Endodermal cell (in vitro differentiated cells): ENCODE measurements at regions not wholly inside any gene's neighbourhood (a gene's known extent, or its start where the extent isn't known, plus 50 kb on each side); places are given as distances from the start of the nearest gene placed in this dataset.
A peak's percentile ranks its signal among the peaks of the same experiment; 100 is the strongest.

Experiments used
- DNase-seq: peaks from one replicate; pipeline ENCODE4 v3.0.0-alpha.2; 2017
- H3K27ac ChIP-seq: 2 replicates; pipeline ENCODE4 v1.5.1; 2013; ENCODE audit warnings: mild to moderate bottlenecking, low read depth, low read length, moderate library complexity
- H3K27me3 ChIP-seq: 2 replicates; pipeline ENCODE4 v1.6.1; 2013; ENCODE audit warnings: mild to moderate bottlenecking, low read length, moderate library complexity; ENCODE audit not compliant: insufficient read depth, control insufficient read depth, poor library complexity, severe bottlenecking
- H3K36me3 ChIP-seq: 2 replicates; pipeline ENCODE4 v1.7.0; 2013; ENCODE audit warnings: mild to moderate bottlenecking, low read length, moderate library complexity; ENCODE audit not compliant: control insufficient read depth, insufficient read depth
- H3K4me1 ChIP-seq: one replicate; pipeline ENCODE4 v1.7.0; 2013; ENCODE audit warnings: low read length; ENCODE audit not compliant: control insufficient read depth, insufficient read depth
- H3K4me3 ChIP-seq: 2 replicates; pipeline ENCODE4 v1.5.1; 2013; ENCODE audit warnings: mild to moderate bottlenecking, low read length, moderate library complexity
- H3K9ac ChIP-seq: 2 replicates; pipeline ENCODE4 v1.6.1; 2013; ENCODE audit warnings: mild to moderate bottlenecking, low read length, moderate library complexity; ENCODE audit not compliant: poor library complexity, severe bottlenecking; ENCODE audit errors: extremely low read depth
- H3K9me3 ChIP-seq: 2 replicates; pipeline ENCODE4 v1.6.1; 2013; ENCODE audit warnings: mild to moderate bottlenecking, low read length, moderate library complexity; ENCODE audit not compliant: control insufficient read depth
- H3K27ac Mint-ChIP-seq: 2 replicates; pipeline ENCODE4 v1.8.0; 2020; ENCODE audit warnings: mixed read lengths
- H3K27me3 Mint-ChIP-seq: 2 replicates; pipeline ENCODE4 v1.8.0; 2021; ENCODE audit warnings: mild to moderate bottlenecking, mixed read lengths; ENCODE audit not compliant: insufficient read depth
- H3K36me3 Mint-ChIP-seq: 2 replicates; pipeline ENCODE4 v1.8.0; 2020; ENCODE audit warnings: low read depth, mixed read lengths
- H3K4me1 Mint-ChIP-seq: 2 replicates; pipeline ENCODE4 v1.8.0; 2020; ENCODE audit warnings: mixed read lengths
- H3K4me3 Mint-ChIP-seq: 2 replicates; pipeline ENCODE4 v1.8.0; 2020; ENCODE audit warnings: mild to moderate bottlenecking, moderate library complexity, mixed read lengths
- H3K9me3 Mint-ChIP-seq: 2 replicates; pipeline ENCODE4 v1.8.0; 2020; ENCODE audit warnings: mild to moderate bottlenecking, mixed read lengths
- CTCF ChIP-seq: fragments of 200-600 bp; sonication (generic); conservative IDR thresholded peaks from 2 replicates; pipeline ENCODE4 v1.5.0; 2021; ENCODE audit warnings: antibody characterized with exemption, mild to moderate bottlenecking
- WGBS, 2 experiments: methylation state at CpG; one replicate each; pipeline versions ENCODE4 v1.1.5 to v1.1.7; 2013; ENCODE audit warnings: missing lambda C conversion rate in 2 of 2, mixed read lengths in 1 of 2; ENCODE audit not compliant: insufficient coverage in 1 of 2, insufficient read length in 1 of 2; 5-methylcytosine and 5-hydroxymethylcytosine counted together

DNA sequence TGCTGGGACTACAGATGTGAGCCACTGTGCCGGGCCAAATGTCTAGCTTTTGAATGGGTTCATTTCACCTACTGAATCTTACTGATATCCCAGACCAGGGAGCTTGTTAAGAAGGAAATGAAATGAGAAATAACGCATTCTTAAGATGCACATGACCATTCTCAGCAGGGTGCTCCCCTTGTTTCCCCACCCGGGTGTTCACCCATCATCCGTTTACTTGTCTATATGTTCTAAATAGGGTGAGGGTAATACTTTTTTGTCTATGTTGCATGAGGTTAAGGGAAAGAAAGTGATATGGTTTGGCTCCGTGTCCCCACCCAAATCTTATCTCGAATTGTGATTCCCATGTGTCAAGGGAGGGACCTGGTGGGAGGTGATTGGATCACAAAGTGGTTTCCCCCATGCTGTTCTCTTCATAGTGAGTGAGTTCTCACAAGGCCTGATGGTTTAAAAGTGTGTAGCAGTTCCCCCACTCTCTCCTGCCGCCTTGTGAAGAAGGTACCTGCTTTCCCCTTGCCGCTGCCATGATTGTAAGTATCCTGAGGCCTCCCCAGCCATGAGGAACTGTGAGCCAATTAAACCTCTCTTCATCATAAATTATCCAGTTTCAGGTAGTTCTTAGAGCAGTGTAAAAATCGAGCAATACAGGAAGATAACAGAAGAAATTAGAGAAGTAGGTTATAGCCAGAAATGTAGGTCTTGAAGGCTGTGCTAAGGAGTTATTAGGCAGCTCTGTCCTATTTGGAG lies 129.1 kb downstream of the DDX1 start:
- no peaks in the 10 kb centered on the region for H3K9me3 Mint-ChIP-seq
- Histone ChIP-seq H3K27ac (no peak overlapping the region), H3K9me3 (no peaks in the 10 kb centered on the region), H3K4me3 (no peak overlapping the region), H3K9ac (no peak overlapping the region), H3K27me3 (no peaks in the 10 kb centered on the region), H3K36me3 (no peaks in the 10 kb centered on the region), H3K4me1 (no peaks in the 10 kb centered on the region)
- H3K36me3 Mint-ChIP-seq: no peaks in the 10 kb centered on the region
- no peaks in the 10 kb centered on the region for H3K4me1 Mint-ChIP-seq
- H3K27ac Mint-ChIP-seq: no peak overlapping the region
- peaks cover 24% of the 10 kb centered on the region for H3K27me3 Mint-ChIP-seq
- no peak overlapping the region for H3K4me3 Mint-ChIP-seq
- 82 to 92% methylated on average over 2 to 9 of the region's 9 CpGs for WGBS, 2 experiments
- DNase-seq: peak; percentile 22
- TF ChIP-seq CTCF: no peak

DNA sequence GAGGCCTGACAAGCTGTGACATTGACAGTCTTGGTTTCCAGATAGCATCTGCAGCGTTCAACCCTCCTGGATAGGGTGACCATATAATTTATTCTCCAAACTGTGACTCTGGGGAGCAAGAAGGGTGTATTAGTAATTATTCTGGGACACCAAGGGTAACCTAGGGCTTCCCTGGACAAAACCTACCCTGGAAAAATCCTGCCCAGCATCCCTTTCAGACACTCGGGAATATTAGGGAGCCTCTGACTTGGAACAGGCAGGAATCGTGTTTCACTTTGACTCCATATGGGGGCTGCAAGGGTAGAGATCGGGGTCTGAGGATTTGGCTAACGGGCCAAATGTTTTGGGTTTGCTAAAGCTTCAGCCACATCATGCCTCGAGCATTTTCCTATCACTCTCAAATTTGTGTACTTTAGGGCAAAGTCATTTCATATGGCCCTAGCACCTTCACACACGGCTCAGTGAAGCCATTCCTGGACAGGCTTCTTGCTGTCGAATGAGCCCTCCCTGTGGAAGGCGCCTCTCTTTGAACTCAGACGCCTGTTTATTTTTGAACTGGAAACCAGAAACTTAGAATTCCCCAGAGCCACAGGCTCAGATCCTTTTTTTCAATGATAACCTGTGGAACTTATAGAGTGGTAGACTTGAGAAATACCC lies 129.9 kb downstream of the DDX1 start:
- Mint-ChIP-seq H3K27me3 (peaks cover 27% of the 10 kb centered on the region), H3K4me3 (no peak overlapping the region), H3K36me3 (no peaks in the 10 kb centered on the region), H3K27ac (no peak overlapping the region), H3K9me3 (no peaks in the 10 kb centered on the region), H3K4me1 (no peaks in the 10 kb centered on the region)
- TF ChIP-seq CTCF: no peak
- Histone ChIP-seq H3K27ac (no peak overlapping the region), H3K4me3 (no peak overlapping the region), H3K27me3 (no peaks in the 10 kb centered on the region), H3K36me3 (no peaks in the 10 kb centered on the region), H3K4me1 (no peaks in the 10 kb centered on the region), H3K9ac (no peak overlapping the region), H3K9me3 (no peaks in the 10 kb centered on the region)
- peak; percentile 23 for DNase-seq
- WGBS, 2 experiments: 91% methylated on average over 7 to 10 of the region's 10 CpGs

DNA sequence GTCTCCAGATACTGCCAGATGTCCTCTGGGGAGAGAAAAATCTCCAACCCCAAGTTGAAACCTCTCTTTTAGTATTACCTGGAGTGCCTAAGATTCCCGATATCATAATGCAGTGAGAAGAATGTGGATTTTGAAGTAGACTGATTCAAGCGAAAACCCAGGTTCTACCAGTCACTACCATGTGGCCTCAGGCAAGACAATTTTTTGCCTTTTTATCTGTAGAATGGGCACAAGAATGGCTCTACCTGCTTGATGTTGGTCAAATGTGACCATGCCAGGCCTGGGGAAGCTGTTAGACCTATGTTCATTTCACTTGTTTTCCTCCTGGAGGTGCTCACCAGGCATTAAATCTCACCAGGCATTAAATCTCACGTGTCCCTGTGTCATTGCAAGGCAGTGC lies 131.3 kb downstream of the DDX1 start:
- Histone ChIP-seq H3K27me3 (no peaks in the 10 kb centered on the region), H3K9ac (no peak overlapping the region), H3K27ac (no peak overlapping the region), H3K9me3 (no peaks in the 10 kb centered on the region), H3K4me1 (no peaks in the 10 kb centered on the region), H3K36me3 (no peaks in the 10 kb centered on the region), H3K4me3 (no peak overlapping the region)
- no peak for TF ChIP-seq CTCF
- Mint-ChIP-seq H3K36me3 (no peaks in the 10 kb centered on the region), H3K4me3 (no peak overlapping the region), H3K9me3 (no peaks in the 10 kb centered on the region), H3K4me1 (no peaks in the 10 kb centered on the region), H3K27ac (no peak overlapping the region), H3K27me3 (peaks cover 32% of the 10 kb centered on the region)
- DNase-seq: peak; percentile 12
- 95 to 99% methylated on average over 3 of the region's 3 CpGs for WGBS, 2 experiments
